Motor neuron (in vitro differentiated cells): ENCODE measurements at regions not wholly inside any gene's neighbourhood (a gene's known extent, or its start where the extent isn't known, plus 50 kb on each side); places are given as distances from the start of the nearest gene placed in this dataset.
"Not testable (repeated sequence)": the region's sequence is repeated elsewhere in the genome, so short reads cannot be mapped to it uniquely, and the experiment has no call there.

Experiments used
- ATAC-seq, 8 experiments: fragments of 200-7000 bp; cut with Tn5 transposase; replicated peaks in 6 of 8; 2 replicates each; pipeline ENCODE4 v1.8.0; 2021; ENCODE audit warnings: mild to moderate bottlenecking in 8 of 8, moderate library complexity in 8 of 8
- H3K27ac ChIP-seq, 2 donors: fragments of 250-450 bp; sonication (Bioruptor Pico); 2 replicates each; pipeline ENCODE4 v1.9.0; 2021; ENCODE audit warnings: antibody characterized with exemption in 2 of 2, mild to moderate bottlenecking in 2 of 2, moderate library complexity in 1 of 2
- H3K4me1 ChIP-seq, 2 donors: fragments of 250-450 bp; sonication (Bioruptor Pico); replicated peaks in 1 of 2; 2 replicates each; pipeline ENCODE4 v1.6.1; 2021; ENCODE audit warnings: antibody characterized with exemption in 2 of 2, mild to moderate bottlenecking in 2 of 2, moderate library complexity in 1 of 2
- H3K4me3 ChIP-seq, 5 donors: fragments of 250-450 bp; sonication (Bioruptor Pico); 2 replicates each; pipeline ENCODE4 v1.9.0; 2021; ENCODE audit warnings: antibody characterized with exemption in 5 of 5, mild to moderate bottlenecking in 5 of 5, moderate library complexity in 4 of 5
- WGBS, 10 experiments: fragments of 450-650 bp; shearing (Covaris generic); methylation state at CpG; one replicate each; pipeline ENCODE4 v1.0.0; 2022; 5-methylcytosine and 5-hydroxymethylcytosine counted together
- in situ Hi-C, 9 experiments: fragments of 400-800 bp; cut with MboI; loops; one replicate each; pipeline ENCODE4 v1.15.0; 2021; ENCODE audit warnings: low sequenced_read_pairs in 9 of 9, low pct_unique_long_range_greater_than_20kb in 2 of 9; ENCODE audit not compliant: unreplicated experiment in 9 of 9

GRCh38 chr7:12491526-12491925, 79.0 kb upstream of the SCIN start:
- Histone ChIP-seq H3K4me1 (peaks cover 0 to 3% of the 10 kb centered on the region in 2 donors), H3K27ac (no peak overlapping the region), H3K4me3 (no peak overlapping the region)
- in situ Hi-C loops = loop anchor here in 4 of 9 experiments (10.0 to 25.0 kb wide), 5 partner anchors 57 to 1054 kb away; partner anchors contain the start of gene THSD7A (in 1 of the 4)
- 25 to 100% (median 61%) methylated on average over 2 to 3 of the region's 3 CpGs; no CpG with 5 or more reads in 1 of the 10 experiments for WGBS, 10 experiments
- no peak for ATAC-seq

DNA sequence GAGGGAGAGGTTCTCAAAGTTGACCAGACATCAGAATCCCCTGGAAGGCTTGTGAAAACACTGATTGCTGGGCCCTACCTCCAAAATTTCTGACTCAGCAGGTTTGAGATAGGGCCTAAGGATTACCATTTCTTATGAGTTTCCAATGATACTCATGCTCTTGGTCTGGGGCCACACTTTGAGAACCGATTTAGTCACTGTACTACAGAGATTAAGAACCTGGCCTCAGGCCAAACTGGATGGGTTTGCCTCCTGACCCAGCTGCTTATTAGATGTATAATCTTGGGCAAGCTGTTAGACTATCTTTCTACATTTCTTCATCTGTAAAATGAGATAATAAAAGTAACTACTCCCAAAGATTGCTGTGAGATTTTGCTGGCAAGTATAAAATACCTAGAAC, 77.1 kb upstream of the SCIN start:
- WGBS, 10 experiments = 0 to 86% (median 70%) methylated on average over 1 of the region's 1 CpG; no CpG with 5 or more reads in 4 of the 10 experiments
- ATAC-seq = peak in 2 of 8 experiments; percentile 43 to 62
- peaks cover 0 to 3% of the 10 kb centered on the region in 2 donors for H3K4me1 ChIP-seq
- no peak overlapping the region for H3K4me3 ChIP-seq
- no peak overlapping the region for H3K27ac ChIP-seq
- in situ Hi-C loops = loop anchor here in 4 of 9 experiments (10.0 to 25.0 kb wide), 5 partner anchors 59 to 1056 kb away; partner anchors contain the start of gene THSD7A (in 1 of the 4)

DNA sequence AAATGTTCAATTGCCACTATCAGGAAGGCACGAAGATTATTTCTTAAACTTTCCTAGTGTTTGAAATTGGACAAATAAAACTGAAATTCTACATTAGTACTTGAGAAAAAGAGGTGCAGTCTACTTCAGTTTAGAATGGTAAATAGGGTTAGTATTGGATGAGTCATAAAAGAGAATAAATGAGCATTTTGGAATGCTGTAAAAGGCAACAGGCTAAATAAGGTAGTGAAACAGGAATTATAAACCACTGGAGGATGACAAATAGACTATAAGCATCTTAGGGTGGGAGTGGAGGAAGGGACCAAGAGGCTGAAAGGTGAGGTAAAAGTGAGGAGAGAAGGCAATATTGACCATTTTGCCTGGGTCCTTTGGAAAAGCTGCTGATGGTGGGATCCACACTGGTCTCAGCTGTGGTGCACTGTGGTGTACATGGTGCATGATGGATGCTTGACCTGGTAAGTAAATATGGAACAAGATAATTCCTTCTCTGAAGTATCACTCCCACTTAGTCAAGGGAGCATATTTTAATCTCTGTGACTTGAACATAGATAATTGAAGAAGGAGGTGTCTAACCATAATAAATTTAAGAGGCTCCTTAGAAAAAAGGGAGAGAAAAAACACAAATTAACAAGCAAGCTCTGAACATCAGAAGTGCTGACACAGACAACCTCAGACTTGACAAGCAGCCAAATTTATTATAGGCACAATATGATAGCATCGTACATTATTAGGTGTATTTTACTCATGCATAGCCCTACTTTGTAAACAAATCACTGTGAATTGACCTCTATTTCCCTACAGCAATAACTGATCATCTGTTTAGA, 76.4 kb upstream of the SCIN start:
- WGBS, 10 experiments = 7 to 86% (median 74%) methylated on average over 1 to 2 of the region's 2 CpGs
- peak in 6 of 8 experiments; percentile 29 to 66 (median 57) for ATAC-seq
- no peak overlapping the region for H3K4me3 ChIP-seq
- in situ Hi-C loops = loop anchor here in 4 of 9 experiments (10.0 to 25.0 kb wide), 5 partner anchors 59 to 1057 kb away; partner anchors contain the start of gene THSD7A (in 1 of the 4)
- no peak overlapping the region for H3K27ac ChIP-seq
- peaks cover 0 to 3% of the 10 kb centered on the region in 2 donors for H3K4me1 ChIP-seq

DNA sequence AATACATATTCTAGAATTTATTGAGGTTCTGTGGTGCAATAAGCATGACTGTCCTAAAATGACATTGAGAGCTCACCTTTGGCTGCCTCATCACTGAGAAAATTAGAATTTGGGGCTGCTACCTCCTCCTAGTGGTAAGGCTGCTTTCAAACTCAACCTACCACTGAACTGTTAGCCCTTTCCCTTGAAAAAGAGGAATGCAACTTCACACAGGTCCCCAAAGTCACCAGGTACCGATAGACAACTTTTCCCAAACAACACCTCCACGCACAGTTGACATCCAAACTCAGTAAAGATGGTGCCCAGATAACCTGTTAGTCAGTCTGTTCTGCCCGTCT, 75.9 kb upstream of the SCIN start:
- no peak for ATAC-seq
- Histone ChIP-seq H3K4me3 (no peak overlapping the region), H3K27ac (no peak overlapping the region), H3K4me1 (peaks cover 0 to 3% of the 10 kb centered on the region in 2 donors)
- in situ Hi-C loops = loop anchor here in 4 of 9 experiments (10.0 to 25.0 kb wide), 5 partner anchors 60 to 1057 kb away; partner anchors contain the start of gene THSD7A (in 1 of the 4)
- 0 to 100% (median 67%) methylated on average over 1 to 2 of the region's 3 CpGs; no CpG with 5 or more reads in 3 of the 10 experiments for WGBS, 10 experiments

DNA sequence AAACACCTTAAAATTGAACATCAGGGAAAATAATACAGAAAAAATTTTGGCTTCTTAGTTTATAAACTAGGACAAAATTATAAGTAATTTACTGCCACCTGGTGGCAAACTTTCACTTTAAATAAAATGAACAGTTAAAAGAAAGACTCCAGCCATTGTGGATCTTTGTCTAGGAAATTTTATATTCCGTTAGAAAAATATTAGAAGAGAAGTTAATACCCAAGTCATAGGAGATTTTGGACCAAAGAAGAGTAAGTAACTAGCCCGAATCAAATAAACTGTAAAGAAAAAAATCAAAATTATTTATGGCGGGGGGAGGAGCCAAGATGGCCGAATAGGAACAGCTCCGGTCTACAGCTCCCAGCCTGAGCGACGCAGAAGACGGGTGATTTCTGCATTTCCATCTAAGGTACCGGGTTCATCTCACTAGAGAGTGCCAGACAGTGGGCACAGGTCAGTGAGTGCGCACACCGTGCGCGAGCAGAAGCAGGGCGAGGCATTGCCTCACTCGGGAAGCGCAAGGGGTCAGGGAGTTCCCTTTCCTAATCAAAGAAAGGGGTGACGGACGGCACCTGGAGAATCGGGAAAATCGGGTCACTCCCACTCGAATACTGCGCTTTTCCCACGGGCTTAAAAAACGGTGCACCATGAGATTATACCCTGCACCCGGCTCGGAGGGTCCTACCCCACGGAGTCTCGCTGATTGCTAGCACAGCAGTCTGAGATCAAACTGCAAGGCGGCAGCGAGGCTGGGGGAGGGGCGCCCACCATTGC, 73.4 kb upstream of the SCIN start:
- ATAC-seq, H3K4me1 ChIP-seq: not testable (repeated sequence)
- Histone ChIP-seq H3K27ac (peak overlapping the region in 1 of 2 donors; percentile 49), H3K4me3 (peak overlapping the region; percentile 14 to 44 (median 36))
- in situ Hi-C loops = loop anchor here in 4 of 9 experiments (10.0 to 25.0 kb wide), 5 partner anchors 62 to 1060 kb away; partner anchors contain the start of gene THSD7A (in 1 of the 4)
- 0 to 80% (median 56%) methylated on average over 1 to 9 of the region's 31 CpGs for WGBS, 10 experiments

DNA sequence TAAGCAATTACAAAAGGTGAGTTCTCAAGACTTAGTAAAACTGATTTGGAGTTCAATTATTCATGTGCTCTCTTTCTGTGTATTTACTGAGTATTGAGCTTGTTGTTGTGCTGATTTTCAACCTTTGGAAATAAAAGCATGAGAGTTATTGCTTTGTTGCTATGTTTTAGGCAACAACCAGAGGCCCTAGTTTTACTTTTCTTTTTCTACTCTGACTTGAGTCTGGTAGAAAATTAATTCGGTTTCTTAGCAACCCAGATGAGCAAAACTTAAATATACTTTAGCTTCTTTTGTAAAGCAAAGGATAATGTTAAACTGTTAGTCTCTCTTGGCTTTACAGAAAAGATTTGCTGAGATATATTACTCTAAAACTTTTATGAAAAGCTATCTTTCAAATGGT, 66.4 kb upstream of the SCIN start:
- H3K4me1 ChIP-seq = no peaks in the 10 kb centered on the region
- H3K4me3 ChIP-seq = no peak overlapping the region
- 0 to 50% (median 6%) methylated on average over 1 of the region's 1 CpG; no CpG with 5 or more reads in 2 of the 10 experiments for WGBS, 10 experiments
- no peak overlapping the region for H3K27ac ChIP-seq
- in situ Hi-C loops = loop anchor here in 3 of 9 experiments (25.0 kb wide), 1 partner anchor 758 kb away; no protein-coding TSS in a partner anchor
- peak in 1 of 8 experiments; percentile 50 for ATAC-seq

DNA sequence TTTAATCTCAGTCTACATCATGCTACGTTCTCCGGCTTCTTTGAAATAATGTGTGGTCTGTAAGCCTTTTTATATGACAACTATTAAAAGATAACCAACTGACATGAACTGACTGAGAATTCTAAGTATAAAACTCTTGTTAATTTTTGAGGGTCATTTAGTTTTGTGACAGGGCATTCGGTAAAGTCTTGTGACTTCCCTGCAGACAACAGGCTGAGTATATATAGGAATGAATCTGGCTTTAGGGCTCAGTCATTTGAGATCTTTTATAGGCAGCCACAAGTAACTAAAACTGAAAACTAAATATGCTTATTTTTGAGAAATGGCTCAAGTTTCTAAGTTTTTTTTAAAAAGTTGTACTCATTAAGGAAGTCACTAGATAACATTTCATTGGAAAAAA, 62.5 kb upstream of the SCIN start:
- in situ Hi-C loops = loop anchor here in 3 of 9 experiments (25.0 kb wide), 1 partner anchor 754 kb away; no protein-coding TSS in a partner anchor
- WGBS, 10 experiments = 63 to 100% (median 87%) methylated on average over 2 to 3 of the region's 3 CpGs; no CpG with 5 or more reads in 1 of the 10 experiments
- no peak for ATAC-seq
- Histone ChIP-seq H3K27ac (no peak overlapping the region), H3K4me3 (no peak overlapping the region), H3K4me1 (no peaks in the 10 kb centered on the region)

- Histone ChIP-seq H3K4me3 (no peak overlapping the region), H3K27ac (no peak overlapping the region), H3K4me1 (no peaks in the 10 kb centered on the region)
- ATAC-seq = no peak
- in situ Hi-C loops = loop anchor here in 3 of 9 experiments (25.0 kb wide), 1 partner anchor 754 kb away; no protein-coding TSS in a partner anchor
- WGBS, 10 experiments = 56 to 100% (median 96%) methylated on average over 1 to 2 of the region's 2 CpGs; no CpG with 5 or more reads in 4 of the 10 experiments
Observed at GRCh38 chr7:12508554-12508953, 62.0 kb upstream of the SCIN start.

GRCh38 chr7:12517451-12517850, 53.1 kb upstream of the SCIN start:
- no peak for ATAC-seq
- H3K4me3 ChIP-seq = no peak overlapping the region
- H3K4me1 ChIP-seq = no peaks in the 10 kb centered on the region
- no peak overlapping the region for H3K27ac ChIP-seq
- in situ Hi-C loops = loop anchor here in 3 of 9 experiments (25.0 kb wide), 1 partner anchor 745 kb away; no protein-coding TSS in a partner anchor

DNA sequence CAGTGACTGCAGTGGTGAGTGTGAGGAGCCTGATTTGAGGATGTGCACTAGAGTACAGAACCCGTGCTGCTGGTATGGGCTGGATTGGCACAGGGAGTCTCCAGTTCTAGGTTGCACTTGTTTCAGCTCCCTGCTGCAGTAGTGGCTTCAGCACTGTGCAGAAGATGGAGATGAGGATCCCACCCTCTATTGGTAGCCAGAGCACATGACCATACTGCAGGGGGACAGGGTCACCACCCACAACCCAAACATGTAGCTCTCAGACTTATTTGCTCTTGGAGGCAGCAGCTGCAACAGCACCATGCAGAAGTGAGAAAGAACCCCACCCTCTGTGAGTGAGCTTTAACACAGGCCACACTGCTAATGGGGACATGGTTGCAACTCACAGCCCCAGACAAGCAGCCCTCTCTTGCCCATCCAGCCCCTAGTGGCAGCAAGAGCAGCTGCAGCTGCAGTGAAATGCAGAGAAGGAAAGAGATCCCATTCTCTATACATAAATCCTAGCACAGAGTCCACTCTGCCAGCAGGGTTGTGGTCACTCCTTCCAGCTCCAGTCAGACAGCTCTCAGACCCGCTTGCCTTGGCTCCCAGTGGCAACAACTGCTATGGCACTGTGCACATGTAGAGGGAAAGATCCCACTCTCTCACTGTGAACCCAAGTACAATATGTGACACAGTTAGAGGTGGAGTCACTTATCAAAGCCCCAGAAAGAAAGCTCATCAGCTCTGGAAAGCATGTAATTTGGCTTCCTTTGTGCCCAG, 51.4 kb upstream of the SCIN start:
- in situ Hi-C loops = loop anchor here in 3 of 9 experiments (25.0 kb wide), 1 partner anchor 743 kb away; no protein-coding TSS in a partner anchor
- peak in 4 of 8 experiments; percentile 12 to 98 (median 96) for ATAC-seq

DNA sequence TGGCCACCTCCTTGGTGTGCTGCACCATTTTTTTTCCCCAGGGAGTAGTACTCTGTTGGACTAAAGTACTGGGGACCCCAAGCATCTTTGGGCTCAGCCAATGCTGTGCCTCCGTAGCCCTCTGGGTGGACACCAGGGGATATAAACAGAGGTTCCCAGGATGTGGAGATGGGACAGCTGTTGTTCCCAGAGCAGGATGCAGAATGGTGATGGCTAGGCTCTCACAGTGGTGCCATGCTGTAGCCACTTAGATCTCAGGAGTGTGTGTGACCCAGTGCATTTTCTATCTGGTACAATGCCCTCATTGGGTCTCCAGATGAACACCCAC, 50.9 kb upstream of the SCIN start:
- WGBS, 10 experiments = no CpG with 5 or more reads among the region's 1 CpG
- Histone ChIP-seq H3K27ac (no peak overlapping the region), H3K4me1 (no peaks in the 10 kb centered on the region), H3K4me3 (no peak overlapping the region)
- ATAC-seq = no peak
- in situ Hi-C loops = loop anchor here in 4 of 9 experiments (10.0 to 25.0 kb wide), 2 partner anchors 105 to 743 kb away; no protein-coding TSS in a partner anchor

More for the DNA sequence above, 51.4 kb upstream of the SCIN start:
- Histone ChIP-seq H3K27ac (no peak overlapping the region), H3K4me1 (no peaks in the 10 kb centered on the region), H3K4me3 (no peak overlapping the region)
- 40 to 100% (median 68%) methylated on average over 1 to 2 of the region's 2 CpGs; no CpG with 5 or more reads in 6 of the 10 experiments for WGBS, 10 experiments
